ENCODE measurements at regions not wholly inside any gene's neighbourhood (a gene's known extent, or its start where the extent isn't known, plus 50 kb on each side); places are given as distances from the start of the nearest gene placed in this dataset.

DNA sequence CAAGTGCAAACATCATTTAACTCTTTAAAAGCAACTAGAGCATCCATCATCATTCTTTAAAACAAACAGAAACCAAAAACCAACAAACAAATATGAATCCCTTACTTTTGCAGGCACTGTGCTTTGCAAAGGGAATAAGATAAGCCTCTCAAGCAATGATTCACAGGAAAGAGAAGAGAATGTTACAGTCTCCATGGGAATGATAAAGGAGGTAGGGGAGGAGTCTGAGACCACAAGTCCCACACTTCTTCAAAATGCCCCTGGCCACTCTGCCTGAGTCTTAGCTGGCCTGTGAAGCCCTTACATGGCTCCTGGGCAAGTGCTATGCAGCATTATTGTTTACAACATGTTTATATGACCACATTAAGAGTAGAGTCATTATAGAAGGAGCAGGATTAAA is 257.7 kb upstream of the MARCKS start:
- no TSS peak for BruUV-seq (replicated peaks)
- no peak overlapping the region for H2AFZ ChIP-seq (ENCODE audit: low read depth, low read length)
- dilution Hi-C loops (cut with MboI; ENCODE audit: extremely low pct_ligation_motif_present, low sequenced_read_pairs) (no loop called here), intact Hi-C loops (cut with micrococcal nuclease) (no loop called here)
- no peaks in the 10 kb centered on the region for H4K20me1 ChIP-seq (replicated peaks; ENCODE audit: control insufficient read depth, extremely low read depth, insufficient read depth, low read length)
- H3K9me1 ChIP-seq (replicated peaks; ENCODE audit: control insufficient read depth, extremely low read depth, insufficient read depth, low read length) = no peaks in the 10 kb centered on the region
- no peak overlapping the region for H3K27ac ChIP-seq (ENCODE audit: insufficient read depth, low read depth, low read length)
- H3K9me3 ChIP-seq (replicated peaks; ENCODE audit: control insufficient read depth, insufficient read depth, low read length) = no peaks in the 10 kb centered on the region
- H3K4me2 ChIP-seq (ENCODE audit: insufficient read depth, low read length) = no peak overlapping the region
- no peaks in the 10 kb centered on the region for H3K36me3 ChIP-seq (ENCODE audit: control insufficient read depth in 2 of 2, extremely low read depth in 1 of 2, insufficient read depth in 2 of 2, low read length in 2 of 2)
- ChIA-PET CTCF (no interaction called here), POLR2A (no interaction called here)
- DNase-seq (ENCODE audit: low read depth, low spot score) = no peak
- H3K9ac ChIP-seq (replicated peaks; ENCODE audit: extremely low read depth, insufficient read depth, low read length) = no peak overlapping the region
- H3K27me3 ChIP-seq (ENCODE audit: control insufficient read depth in 2 of 2, insufficient read depth in 2 of 2, low read length in 2 of 2) = no peaks in the 10 kb centered on the region
- FAIRE-seq = no peak
- H3K4me3 ChIP-seq (replicated peaks in 1 of 3; ENCODE audit: insufficient read depth in 1 of 3, low read depth in 1 of 3, low read length in 3 of 3) = no peak overlapping the region
- no peaks in the 10 kb centered on the region for H3K79me2 ChIP-seq (ENCODE audit: control insufficient read depth, insufficient read depth, low read length)
- no peaks in the 10 kb centered on the region for H3K4me1 ChIP-seq (ENCODE audit: control insufficient read depth, extremely low read depth, insufficient read depth, low read length)
- TF ChIP-seq GATA2 (IDR thresholded peaks at IDR 0.05; ENCODE audit: insufficient read depth, insufficient read length, low read depth, low read length) = peak; percentile 17
- TF ChIP-seq POLR2AphosphoS5 (IDR thresholded peaks at IDR 0.05; ENCODE audit: insufficient read depth, low read depth, low read length) = no peak

- dilution Hi-C loops (cut with MboI; ENCODE audit: extremely low pct_ligation_motif_present, low sequenced_read_pairs) = no loop called here
- no peak overlapping the region for H2AFZ ChIP-seq (ENCODE audit: low read depth, low read length)
- no peak overlapping the region for H3K9ac ChIP-seq (replicated peaks; ENCODE audit: extremely low read depth, insufficient read depth, low read length)
- intact Hi-C loops (cut with micrococcal nuclease) = no loop called here
- DNase-seq (ENCODE audit: low read depth, low spot score) = no peak
- H3K4me1 ChIP-seq (ENCODE audit: control insufficient read depth, extremely low read depth, insufficient read depth, low read length) = no peaks in the 10 kb centered on the region
- H3K4me3 ChIP-seq (replicated peaks in 1 of 3; ENCODE audit: insufficient read depth in 1 of 3, low read depth in 1 of 3, low read length in 3 of 3) = no peak overlapping the region
- no peaks in the 10 kb centered on the region for H4K20me1 ChIP-seq (replicated peaks; ENCODE audit: control insufficient read depth, extremely low read depth, insufficient read depth, low read length)
- no peaks in the 10 kb centered on the region for H3K79me2 ChIP-seq (ENCODE audit: control insufficient read depth, insufficient read depth, low read length)
- POLR2A ChIA-PET = no interaction called here
- H3K4me2 ChIP-seq (ENCODE audit: insufficient read depth, low read length) = no peak overlapping the region
- H3K9me1 ChIP-seq (replicated peaks; ENCODE audit: control insufficient read depth, extremely low read depth, insufficient read depth, low read length) = no peaks in the 10 kb centered on the region
- CTCF ChIA-PET = no interaction called here
- H3K27ac ChIP-seq (ENCODE audit: insufficient read depth, low read depth, low read length) = no peak overlapping the region
- no peaks in the 10 kb centered on the region for H3K9me3 ChIP-seq (replicated peaks; ENCODE audit: control insufficient read depth, insufficient read depth, low read length)
- no peak for FAIRE-seq
- H3K36me3 ChIP-seq (ENCODE audit: control insufficient read depth in 2 of 2, extremely low read depth in 1 of 2, insufficient read depth in 2 of 2, low read length in 2 of 2) = no peaks in the 10 kb centered on the region
- no peaks in the 10 kb centered on the region for H3K27me3 ChIP-seq (ENCODE audit: control insufficient read depth in 2 of 2, insufficient read depth in 2 of 2, low read length in 2 of 2)
- TF ChIP-seq FOS (IDR thresholded peaks at IDR 0.05; ENCODE audit: borderline replicate concordance, insufficient read depth, low read length) = no peak
- no peak for TF ChIP-seq GATA2 (IDR thresholded peaks at IDR 0.05; ENCODE audit: insufficient read depth, insufficient read length, low read depth, low read length)
- no peak for TF ChIP-seq POLR2AphosphoS5 (IDR thresholded peaks at IDR 0.05; ENCODE audit: insufficient read depth, low read depth, low read length)
- TF ChIP-seq, protein P1, sequence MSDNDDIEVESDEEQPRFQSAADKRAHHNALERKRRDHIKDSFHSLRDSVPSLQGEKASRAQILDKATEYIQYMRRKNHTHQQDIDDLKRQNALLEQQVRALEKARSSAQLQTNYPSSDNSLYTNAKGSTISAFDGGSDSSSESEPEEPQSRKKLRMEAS (IDR thresholded peaks at IDR 0.05; ENCODE audit: insufficient read depth, insufficient read length) = no peak
- no peak for TF ChIP-seq POLR2A (IDR thresholded peaks at IDR 0.05; ENCODE audit: low read depth, low read length)
- no peak for TF ChIP-seq JUN (IDR thresholded peaks at IDR 0.05; ENCODE audit: borderline replicate concordance, insufficient read depth, insufficient read length, low read depth)
- BruUV-seq (replicated peaks) = no TSS peak
Observed at GRCh38 chr6:113600551-113601339, 256.4 kb upstream of the MARCKS start.

Measured in endothelial cell of umbilical vein (primary cell).